GM12875 (cell line): ENCODE measurements at regions not wholly inside any gene's neighbourhood (a gene's known extent, or its start where the extent isn't known, plus 50 kb on each side); places are given as distances from the start of the nearest gene placed in this dataset.

Source experiments
- H3K4me3 ChIP-seq: one replicate; pipeline ENCODE4 v1.5.1; 2011; ENCODE audit warnings: low read depth, low read length, control low read depth
- CTCF ChIP-seq: IDR thresholded peaks from 2 replicates; pipeline ENCODE4 v1.5.1; 2011; ENCODE audit warnings: low read depth, mild to moderate bottlenecking, control low read depth, inconsistent platforms, low read length, moderate library complexity, borderline replicate concordance; ENCODE audit not compliant: insufficient read depth

- no peak for TF ChIP-seq CTCF
- H3K4me3 ChIP-seq = no peak overlapping the region
Measured at GRCh38 chr2:74036010-74036409, 51.3 kb downstream of the TET3 start.

- no peak for TF ChIP-seq CTCF
- H3K4me3 ChIP-seq = no peak overlapping the region
Measured at GRCh38 chr2:74036450-74037195, 51.9 kb downstream of the TET3 start.

- H3K4me3 ChIP-seq = no peak overlapping the region
- no peak for TF ChIP-seq CTCF
Measured at GRCh38 chr2:74037379-74037860, 52.7 kb downstream of the TET3 start.

GRCh38 chr2:74039611-74040010, 54.9 kb downstream of the TET3 start:
- no peak for TF ChIP-seq CTCF
- no peak overlapping the region for H3K4me3 ChIP-seq

- TF ChIP-seq CTCF = no peak
- no peak overlapping the region for H3K4me3 ChIP-seq
Measured at GRCh38 chr2:74041182-74041581, 56.5 kb downstream of the TET3 start.

- no peak overlapping the region for H3K4me3 ChIP-seq
- no peak for TF ChIP-seq CTCF
Measured at GRCh38 chr2:74041726-74042125, 57.0 kb downstream of the TET3 start.

- H3K4me3 ChIP-seq = no peak overlapping the region
- TF ChIP-seq CTCF = no peak
Measured at GRCh38 chr2:74042606-74043005, 57.9 kb downstream of the TET3 start.
